ENCODE measurements at regions not wholly inside any gene's neighbourhood (a gene's known extent, or its start where the extent isn't known, plus 50 kb on each side); places are given as distances from the start of the nearest gene placed in this dataset.

DNA sequence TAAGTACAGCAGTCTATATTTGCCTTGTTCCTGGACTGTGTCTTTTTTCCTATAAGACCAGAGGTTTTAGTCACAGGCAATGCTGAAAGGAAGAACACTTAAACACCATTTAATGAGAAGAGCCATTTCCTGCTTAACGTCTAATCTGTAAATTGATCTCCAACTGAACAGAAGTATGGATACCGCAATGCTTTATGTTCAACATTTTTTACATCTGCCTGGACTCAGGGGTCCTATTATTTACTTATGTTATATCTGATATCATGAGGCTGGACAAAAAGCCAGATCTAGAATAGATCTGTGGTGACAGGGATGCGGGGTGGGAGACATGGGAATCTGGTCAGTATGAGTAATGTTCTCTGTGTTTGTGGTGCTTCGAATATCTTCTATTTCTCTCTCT, 334.6 kb upstream of the MPDZ start:
- TF ChIP-seq CTCF (IDR thresholded peaks at IDR 0.05) (no peak), POLR2A (IDR thresholded peaks at IDR 0.05; ENCODE audit: low read depth) (no peak)

Measured in esophagus muscularis mucosa (tissue), 3 donors.